ENCODE measurements at regions not wholly inside any gene's neighbourhood (a gene's known extent, or its start where the extent isn't known, plus 50 kb on each side); places are given as distances from the start of the nearest gene placed in this dataset.

DNA sequence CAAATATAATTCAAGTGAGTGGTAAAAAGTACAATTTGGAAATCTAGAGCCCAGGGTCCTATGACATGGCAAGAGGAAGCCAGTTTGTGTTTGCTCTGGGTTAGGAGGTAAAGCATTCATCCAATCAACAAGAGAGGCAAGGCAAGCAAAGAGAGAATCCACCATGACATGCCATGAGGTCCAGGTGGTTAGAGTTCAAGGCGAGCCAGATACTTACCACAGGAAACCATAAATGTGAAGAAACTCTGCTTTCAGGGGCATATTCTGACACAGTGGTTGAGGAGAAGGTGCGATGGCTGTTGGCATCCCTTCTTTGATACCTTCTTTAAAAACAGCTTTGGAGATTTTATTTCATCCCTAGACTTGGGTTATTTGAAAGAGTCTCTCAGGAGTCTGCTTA, 193.8 kb upstream of the MAN1A1 start:
- no peaks in the 10 kb centered on the region for H3K27me3 ChIP-seq
- intact Hi-C loops (cut with DNase I; ENCODE audit: low total_unique reads) = no loop called here
- no peak overlapping the region for H3K27ac ChIP-seq
- no peaks in the 10 kb centered on the region for H3K9me3 ChIP-seq
- DNase-seq = no peak
- no peaks in the 10 kb centered on the region for H3K36me3 ChIP-seq
- H3K4me3 ChIP-seq = no peak overlapping the region
- TF ChIP-seq, protein P1, sequence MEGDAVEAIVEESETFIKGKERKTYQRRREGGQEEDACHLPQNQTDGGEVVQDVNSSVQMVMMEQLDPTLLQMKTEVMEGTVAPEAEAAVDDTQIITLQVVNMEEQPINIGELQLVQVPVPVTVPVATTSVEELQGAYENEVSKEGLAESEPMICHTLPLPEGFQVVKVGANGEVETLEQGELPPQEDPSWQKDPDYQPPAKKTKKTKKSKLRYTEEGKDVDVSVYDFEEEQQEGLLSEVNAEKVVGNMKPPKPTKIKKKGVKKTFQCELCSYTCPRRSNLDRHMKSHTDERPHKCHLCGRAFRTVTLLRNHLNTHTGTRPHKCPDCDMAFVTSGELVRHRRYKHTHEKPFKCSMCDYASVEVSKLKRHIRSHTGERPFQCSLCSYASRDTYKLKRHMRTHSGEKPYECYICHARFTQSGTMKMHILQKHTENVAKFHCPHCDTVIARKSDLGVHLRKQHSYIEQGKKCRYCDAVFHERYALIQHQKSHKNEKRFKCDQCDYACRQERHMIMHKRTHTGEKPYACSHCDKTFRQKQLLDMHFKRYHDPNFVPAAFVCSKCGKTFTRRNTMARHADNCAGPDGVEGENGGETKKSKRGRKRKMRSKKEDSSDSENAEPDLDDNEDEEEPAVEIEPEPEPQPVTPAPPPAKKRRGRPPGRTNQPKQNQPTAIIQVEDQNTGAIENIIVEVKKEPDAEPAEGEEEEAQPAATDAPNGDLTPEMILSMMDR (IDR thresholded peaks at IDR 0.05) = no peak
- TF ChIP-seq POLR2A (IDR thresholded peaks at IDR 0.05) = no peak
- H3K4me1 ChIP-seq = no peaks in the 10 kb centered on the region

DNA sequence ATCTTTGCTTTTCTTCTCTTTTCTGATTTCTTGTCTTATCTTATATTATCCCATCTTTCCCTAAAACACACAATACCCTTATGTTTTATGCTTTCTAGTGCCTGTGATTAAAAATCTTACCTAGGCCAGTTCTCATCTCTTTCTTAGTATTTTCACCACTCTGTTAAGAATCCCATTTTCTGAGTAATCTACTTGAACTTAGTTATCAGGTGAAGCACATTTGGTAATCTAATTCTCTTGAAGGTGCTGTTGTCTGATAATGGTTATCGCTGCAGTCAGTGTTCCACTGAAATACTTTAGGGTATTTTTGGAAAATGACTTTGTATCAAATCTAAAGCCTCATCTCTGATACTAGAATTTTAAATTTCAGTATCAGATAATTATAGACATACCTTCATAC, 192.5 kb upstream of the MAN1A1 start:
- peak overlapping the region; percentile 61 to 67 for H3K27ac ChIP-seq
- TF ChIP-seq, protein P1 (IDR thresholded peaks at IDR 0.05) = no peak
- no peak for TF ChIP-seq POLR2A (IDR thresholded peaks at IDR 0.05)
- no peaks in the 10 kb centered on the region for H3K9me3 ChIP-seq
- no peak for DNase-seq
- H3K4me3 ChIP-seq = no peak overlapping the region
- H3K4me1 ChIP-seq = no peaks in the 10 kb centered on the region
- H3K27me3 ChIP-seq = no peaks in the 10 kb centered on the region
- H3K36me3 ChIP-seq = no peaks in the 10 kb centered on the region
- intact Hi-C loops (cut with DNase I; ENCODE audit: low total_unique reads) = no loop called here

DNA sequence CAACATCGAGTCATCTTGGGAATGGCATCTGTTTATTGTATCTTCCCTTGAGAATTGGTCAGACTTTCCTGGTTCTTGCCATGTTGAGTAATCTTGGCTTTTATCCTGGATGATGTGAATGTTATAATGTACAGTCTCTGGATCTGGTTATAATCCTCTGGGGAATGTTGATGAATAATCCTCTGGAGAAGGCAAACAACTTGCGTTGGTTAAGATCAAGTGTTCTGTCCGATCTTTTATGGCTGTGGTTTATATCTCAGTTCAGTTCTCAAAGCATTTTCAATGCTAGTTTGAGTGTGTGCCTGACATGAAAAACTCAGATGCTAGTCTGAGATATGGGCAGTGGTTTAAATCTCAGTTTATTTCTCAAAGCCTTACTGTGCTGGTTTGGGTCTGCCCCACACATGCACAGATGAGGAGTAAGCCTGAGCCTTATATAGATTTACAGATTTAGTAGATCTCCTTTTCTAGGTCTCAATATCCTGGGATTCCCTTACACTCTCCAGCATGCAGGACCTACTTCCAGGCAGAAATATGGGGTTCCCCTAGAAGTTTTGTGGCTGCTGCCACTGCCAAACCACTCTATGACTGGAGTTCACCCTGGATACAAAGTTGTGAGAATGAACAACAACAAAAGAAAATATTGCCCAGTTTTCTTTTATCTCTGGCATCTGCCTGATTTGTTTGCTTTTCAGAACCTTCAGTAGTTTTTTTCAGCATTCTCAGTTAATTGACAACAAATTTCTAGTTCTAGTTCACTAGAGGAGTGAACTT, 191.8 kb upstream of the MAN1A1 start:
- H3K27ac ChIP-seq = peak overlapping the region; percentile 61 to 67
- no peaks in the 10 kb centered on the region for H3K4me1 ChIP-seq
- H3K9me3 ChIP-seq = no peaks in the 10 kb centered on the region
- peak in 1 of 2 donors; percentile 24 for DNase-seq
- intact Hi-C loops (cut with DNase I; ENCODE audit: low total_unique reads) = no loop called here
- H3K4me3 ChIP-seq = no peak overlapping the region
- no peaks in the 10 kb centered on the region for H3K27me3 ChIP-seq
- no peak for TF ChIP-seq POLR2A (IDR thresholded peaks at IDR 0.05)
- TF ChIP-seq, protein P1 (IDR thresholded peaks at IDR 0.05) = no peak
- H3K36me3 ChIP-seq = no peaks in the 10 kb centered on the region

DNA sequence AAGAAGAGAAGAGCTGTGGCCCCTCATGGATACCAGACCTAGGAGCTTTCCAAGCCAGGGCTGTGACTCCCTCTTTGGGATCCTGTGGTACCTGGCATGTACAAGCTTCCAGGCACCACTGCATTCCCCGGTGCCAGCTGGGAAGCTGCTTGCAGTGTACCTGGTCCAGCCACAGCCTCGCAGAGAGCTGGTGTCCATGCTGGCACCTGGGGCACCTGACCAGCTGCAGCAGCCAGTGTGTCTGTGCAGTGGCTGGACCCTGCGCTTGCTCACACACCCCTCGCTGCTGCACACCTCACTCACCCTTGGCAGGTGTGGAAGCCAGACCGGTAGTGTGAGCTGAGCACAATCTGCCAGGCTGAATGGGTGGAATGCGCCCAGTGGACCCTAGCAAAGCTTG, 190.9 kb upstream of the MAN1A1 start:
- DNase-seq = peak in 1 of 2 donors; percentile 16
- Histone ChIP-seq H3K36me3 (no peaks in the 10 kb centered on the region), H3K4me1 (no peaks in the 10 kb centered on the region), H3K27me3 (no peaks in the 10 kb centered on the region), H3K9me3 (no peaks in the 10 kb centered on the region), H3K27ac (peak overlapping the region; percentile 35 to 66), H3K4me3 (no peak overlapping the region)
- intact Hi-C loops (cut with DNase I; ENCODE audit: low total_unique reads) = no loop called here
- no peak for TF ChIP-seq POLR2A (IDR thresholded peaks at IDR 0.05)
- TF ChIP-seq, protein P1 (IDR thresholded peaks at IDR 0.05) = no peak

DNA sequence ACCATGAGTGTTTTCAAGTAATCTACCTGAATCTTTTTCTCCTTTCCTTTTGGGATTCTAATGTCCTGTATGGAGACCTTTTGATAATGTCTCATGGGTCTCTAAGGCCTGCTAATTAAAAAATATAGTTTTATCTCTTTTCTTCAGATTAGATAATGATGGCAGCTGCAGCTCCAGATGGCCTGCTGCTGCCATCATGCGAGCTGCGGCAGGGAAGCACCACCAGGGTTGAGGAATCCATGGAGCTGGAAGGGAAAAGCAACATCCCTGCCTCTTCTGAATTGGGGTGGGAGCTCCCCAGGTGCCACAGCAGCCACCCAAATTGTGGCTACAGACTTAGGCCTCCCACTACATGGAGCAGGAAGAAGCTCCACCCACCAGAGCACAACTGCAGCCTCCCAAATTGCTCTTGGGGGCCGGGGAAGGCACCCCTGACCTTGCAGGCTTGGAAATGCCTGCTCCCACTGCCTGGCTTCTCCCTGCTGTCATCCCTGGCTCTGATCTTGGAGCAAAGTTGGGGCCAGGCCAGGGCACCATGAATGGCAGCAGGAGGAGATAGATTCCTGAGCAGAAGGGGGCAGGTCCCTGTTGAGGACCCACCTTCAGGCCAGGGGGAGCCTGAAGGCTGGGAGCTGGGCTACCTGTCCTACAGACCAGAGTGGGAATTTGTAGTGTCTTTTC, 189.6 kb upstream of the MAN1A1 start:
- TF ChIP-seq POLR2A (IDR thresholded peaks at IDR 0.05) = no peak
- TF ChIP-seq, protein P1 (IDR thresholded peaks at IDR 0.05) = no peak
- intact Hi-C loops (cut with DNase I; ENCODE audit: low total_unique reads) = no loop called here

More for the DNA sequence above, 189.6 kb upstream of the MAN1A1 start:
- H3K9me3 ChIP-seq = no peaks in the 10 kb centered on the region
- no peaks in the 10 kb centered on the region for H3K36me3 ChIP-seq
- no peak for DNase-seq
- H3K27ac ChIP-seq = no peak overlapping the region
- no peaks in the 10 kb centered on the region for H3K4me1 ChIP-seq
- no peaks in the 10 kb centered on the region for H3K27me3 ChIP-seq
- H3K4me3 ChIP-seq = no peak overlapping the region

Data from uterus (tissue), 3 donors.